GM12892 (cell line): ENCODE measurements at regions not wholly inside any gene's neighbourhood (a gene's known extent, or its start where the extent isn't known, plus 50 kb on each side); places are given as distances from the start of the nearest gene placed in this dataset.

Source experiments
- POLR2A ChIP-seq: IDR thresholded peaks from 2 replicates; pipeline ENCODE4 v1.6.1; 2011; ENCODE audit warnings: low read depth, low read length, control low read depth
- POLR2AphosphoS5 ChIP-seq: IDR thresholded peaks from 2 replicates; pipeline ENCODE4 v1.6.1; 2011; ENCODE audit warnings: low read depth, low read length, control low read depth

GRCh38 chr1:98056781-98057180 lies 135.9 kb upstream of the DPYD start:
- no peak for TF ChIP-seq POLR2A
- TF ChIP-seq POLR2AphosphoS5, result no peak
